ENCODE measurements at regions not wholly inside any gene's neighbourhood (a gene's known extent, or its start where the extent isn't known, plus 50 kb on each side); places are given as distances from the start of the nearest gene placed in this dataset.

- Histone ChIP-seq H3K9me3 (replicated peaks in 1 of 3) (no peaks in the 10 kb centered on the region), H3K4me3 (no peak overlapping the region), H3K4me1 (replicated peaks in 1 of 2) (no peaks in the 10 kb centered on the region), H3K27me3 (no peaks in the 10 kb centered on the region), H3K27ac (no peak overlapping the region), H3K36me3 (replicated peaks in 1 of 2) (no peaks in the 10 kb centered on the region)
- intact Hi-C loops (cut with DNase I), result no loop called here
- TF ChIP-seq CTCF (IDR thresholded peaks at IDR 0.05) (no peak), POLR2A (IDR thresholded peaks at IDR 0.05) (no peak)
- WGBS, 4 donors, result 63 to 89% (median 81%) methylated on average over 1 of the region's 1 CpG
- DNase-seq, result no peak
Observed at GRCh38 chr17:51376739-51377138, 116.4 kb downstream of the UTP18 start.

GRCh38 chr17:51381262-51381661, 120.9 kb downstream of the UTP18 start:
- Histone ChIP-seq H3K4me1 (replicated peaks in 1 of 2) (no peaks in the 10 kb centered on the region), H3K27me3 (peaks cover 4% of the 10 kb centered on the region), H3K9me3 (replicated peaks in 1 of 3) (no peaks in the 10 kb centered on the region), H3K27ac (no peak overlapping the region), H3K36me3 (replicated peaks in 1 of 2) (no peaks in the 10 kb centered on the region), H3K4me3 (no peak overlapping the region)
- TF ChIP-seq POLR2A (IDR thresholded peaks at IDR 0.05), result no peak
- TF ChIP-seq CTCF (IDR thresholded peaks at IDR 0.05), result no peak
- DNase-seq, result no peak
- intact Hi-C loops (cut with DNase I), result no loop called here
- 30 to 71% (median 48%) methylated on average over 1 of the region's 1 CpG for WGBS, 4 donors

GRCh38 chr17:51385208-51385607, 124.9 kb downstream of the UTP18 start:
- H3K27ac ChIP-seq, result no peak overlapping the region
- no peaks in the 10 kb centered on the region for H3K9me3 ChIP-seq (replicated peaks in 1 of 3)
- H3K36me3 ChIP-seq (replicated peaks in 1 of 2), result no peaks in the 10 kb centered on the region
- intact Hi-C loops (cut with DNase I), result no loop called here
- no peaks in the 10 kb centered on the region for H3K4me1 ChIP-seq (replicated peaks in 1 of 2)
- TF ChIP-seq POLR2A (IDR thresholded peaks at IDR 0.05), result no peak
- no peak for TF ChIP-seq CTCF (IDR thresholded peaks at IDR 0.05)
- H3K27me3 ChIP-seq, result peaks cover 5% of the 10 kb centered on the region
- DNase-seq, result no peak
- WGBS, 4 donors, result 78 to 88% (median 83%) methylated on average over 17 to 20 of the region's 20 CpGs
- no peak overlapping the region for H3K4me3 ChIP-seq

- DNase-seq, result no peak
- no peak overlapping the region for H3K4me3 ChIP-seq
- no peaks in the 10 kb centered on the region for H3K4me1 ChIP-seq (replicated peaks in 1 of 2)
- no peaks in the 10 kb centered on the region for H3K9me3 ChIP-seq (replicated peaks in 1 of 3)
- no peaks in the 10 kb centered on the region for H3K36me3 ChIP-seq (replicated peaks in 1 of 2)
- WGBS, 4 donors, result 68 to 81% (median 75%) methylated on average over 4 of the region's 4 CpGs
- H3K27ac ChIP-seq, result no peak overlapping the region
- intact Hi-C loops (cut with DNase I), result no loop called here
- H3K27me3 ChIP-seq, result peaks cover 5% of the 10 kb centered on the region
- TF ChIP-seq POLR2A (IDR thresholded peaks at IDR 0.05) (no peak), CTCF (IDR thresholded peaks at IDR 0.05) (no peak)
Observed at GRCh38 chr17:51387582-51387981, 127.2 kb downstream of the UTP18 start.

All from adrenal gland (tissue), 9 donors.